Astrocyte (in vitro differentiated cells and primary cell): ENCODE measurements at regions not wholly inside any gene's neighbourhood (a gene's known extent, or its start where the extent isn't known, plus 50 kb on each side); places are given as distances from the start of the nearest gene placed in this dataset.

Experiments
- DNase-seq: peaks from one replicate; pipeline ENCODE4 v3.0.0-alpha.2; 2010; ENCODE audit warnings: low read depth
- FAIRE-seq: peaks from 2 replicates; lab custom pipeline; 2011; peaks lifted over from hg19 to GRCh38; lab: Jason Lieb, UNC
- H2AFZ ChIP-seq: 2 replicates; pipeline ENCODE4 v1.6.0; 2012; ENCODE audit warnings: low read depth, low read length, inconsistent platforms
- H3K27ac ChIP-seq: 2 replicates; pipeline ENCODE4 v1.5.1; 2011; ENCODE audit warnings: low read depth, low read length, inconsistent platforms
- H3K27me3 ChIP-seq: 2 replicates; pipeline ENCODE4 v1.6.0; 2011; ENCODE audit warnings: low read length, inconsistent platforms; ENCODE audit not compliant: insufficient read depth
- H3K36me3 ChIP-seq: 2 replicates; pipeline ENCODE4 v1.5.1; 2011; ENCODE audit warnings: low read length, inconsistent platforms; ENCODE audit not compliant: insufficient read depth
- H3K4me1 ChIP-seq: 2 replicates; pipeline ENCODE4 v1.5.1; 2011; ENCODE audit warnings: low read length, inconsistent platforms; ENCODE audit not compliant: insufficient read depth
- H3K4me2 ChIP-seq: 2 replicates; pipeline ENCODE4 v1.6.0; 2012; ENCODE audit warnings: low read length, inconsistent platforms
- H3K4me3 ChIP-seq: 2 replicates; pipeline ENCODE4 v1.5.1; 2011; ENCODE audit warnings: low read depth, mild to moderate bottlenecking, low read length, inconsistent platforms; ENCODE audit not compliant: insufficient read depth
- H3K79me2 ChIP-seq: 2 replicates; pipeline ENCODE4 v1.6.0; 2012; ENCODE audit warnings: mild to moderate bottlenecking, low read length, inconsistent platforms; ENCODE audit not compliant: insufficient read depth
- H3K9ac ChIP-seq: 2 replicates; pipeline ENCODE4 v1.6.0; 2012; ENCODE audit warnings: mild to moderate bottlenecking, low read length, inconsistent platforms
- H3K9me3 ChIP-seq: 2 replicates; pipeline ENCODE4 v1.5.1; 2012; ENCODE audit warnings: low read depth, mild to moderate bottlenecking, low read length, inconsistent platforms; ENCODE audit not compliant: insufficient read depth
- H4K20me1 ChIP-seq: 2 replicates; pipeline ENCODE4 v1.6.0; 2012; ENCODE audit warnings: low read length, inconsistent platforms; ENCODE audit not compliant: insufficient read depth
- H3K27ac Mint-ChIP-seq: one replicate; pipeline ENCODE4 v1.8.0; 2021; ENCODE audit warnings: mild to moderate bottlenecking, mixed read lengths; ENCODE audit not compliant: unreplicated experiment
- H3K27me3 Mint-ChIP-seq: one replicate; pipeline ENCODE4 v1.8.0; 2021; ENCODE audit warnings: low read depth, mixed read lengths; ENCODE audit not compliant: unreplicated experiment
- H3K36me3 Mint-ChIP-seq: one replicate; pipeline ENCODE4 v1.8.0; 2021; ENCODE audit warnings: low read depth, mixed read lengths; ENCODE audit not compliant: unreplicated experiment
- H3K4me1 Mint-ChIP-seq: one replicate; pipeline ENCODE4 v1.8.0; 2021; ENCODE audit warnings: low read depth, mixed read lengths; ENCODE audit not compliant: unreplicated experiment
- H3K4me3 Mint-ChIP-seq: one replicate; pipeline ENCODE4 v1.8.0; 2021; ENCODE audit warnings: mild to moderate bottlenecking, moderate library complexity, mixed read lengths; ENCODE audit not compliant: unreplicated experiment
- H3K9me3 Mint-ChIP-seq: one replicate; pipeline ENCODE4 v1.8.0; 2021; ENCODE audit warnings: mild to moderate bottlenecking, mixed read lengths; ENCODE audit not compliant: unreplicated experiment
- CTCF ChIP-seq: IDR thresholded peaks from 2 replicates; pipeline ENCODE4 v1.5.1; 2011; ENCODE audit warnings: low read depth, mild to moderate bottlenecking, inconsistent platforms, low read length, moderate library complexity; ENCODE audit not compliant: insufficient read depth
- EZH2 ChIP-seq: IDR thresholded peaks from 2 replicates; pipeline ENCODE4 v1.6.1; 2012; ENCODE audit warnings: mild to moderate bottlenecking, low read length, inconsistent platforms; ENCODE audit not compliant: insufficient read depth

DNA sequence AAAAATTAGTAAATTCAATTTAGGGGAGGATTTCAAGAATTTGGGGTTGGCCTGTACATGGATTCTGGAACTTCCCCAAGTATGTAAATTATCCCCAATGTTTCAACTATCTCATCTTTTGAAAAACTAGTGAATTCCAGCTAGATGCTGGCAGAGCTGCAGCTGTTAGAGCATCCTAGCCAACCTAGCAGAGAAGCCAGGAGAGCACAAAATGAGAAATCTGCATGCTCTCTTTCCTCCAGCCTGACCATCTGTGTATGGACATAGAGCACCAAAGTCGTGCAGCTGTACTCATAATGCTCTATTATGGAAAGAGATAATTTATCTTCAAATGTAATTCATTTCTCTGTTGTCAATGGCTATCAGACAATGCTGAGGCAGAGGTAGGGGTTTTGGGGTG, 1217.7 kb downstream of the PCDH19 start:
- TF ChIP-seq EZH2 (no peak), CTCF (no peak)
- Histone ChIP-seq H3K4me2 (no peak overlapping the region), H3K27me3 (no peaks in the 10 kb centered on the region), H4K20me1 (no peaks in the 10 kb centered on the region), H3K27ac (no peak overlapping the region), H3K4me1 (no peaks in the 10 kb centered on the region), H3K9ac (no peak overlapping the region), H3K36me3 (no peaks in the 10 kb centered on the region), H3K79me2 (no peaks in the 10 kb centered on the region), H2AFZ (no peak overlapping the region), H3K9me3 (no peaks in the 10 kb centered on the region), H3K4me3 (no peak overlapping the region)
- H3K4me3 Mint-ChIP-seq: no peak overlapping the region
- no peak for DNase-seq
- H3K36me3 Mint-ChIP-seq: no peaks in the 10 kb centered on the region
- H3K9me3 Mint-ChIP-seq: no peaks in the 10 kb centered on the region
- H3K27ac Mint-ChIP-seq: no peak overlapping the region
- no peak for FAIRE-seq
- no peaks in the 10 kb centered on the region for H3K27me3 Mint-ChIP-seq
- H3K4me1 Mint-ChIP-seq: no peaks in the 10 kb centered on the region

GRCh38 chrX:99184153-99184552, 1225.9 kb downstream of the PCDH19 start:
- H3K4me3 Mint-ChIP-seq: no peak overlapping the region
- FAIRE-seq (peak; percentile 97), DNase-seq (no peak)
- no peaks in the 10 kb centered on the region for H3K9me3 Mint-ChIP-seq
- no peaks in the 10 kb centered on the region for H3K4me1 Mint-ChIP-seq
- H3K4me1 ChIP-seq: no peaks in the 10 kb centered on the region
- H2AFZ ChIP-seq: no peak overlapping the region
- no peak for TF ChIP-seq CTCF
- no peak for TF ChIP-seq EZH2
- H3K9ac ChIP-seq: no peak overlapping the region
- no peaks in the 10 kb centered on the region for H3K79me2 ChIP-seq
- no peaks in the 10 kb centered on the region for H3K9me3 ChIP-seq
- no peaks in the 10 kb centered on the region for H3K36me3 Mint-ChIP-seq
- H3K27ac ChIP-seq: no peak overlapping the region
- no peaks in the 10 kb centered on the region for H4K20me1 ChIP-seq
- H3K4me3 ChIP-seq: no peak overlapping the region
- no peak overlapping the region for H3K4me2 ChIP-seq
- no peak overlapping the region for H3K27ac Mint-ChIP-seq
- H3K27me3 Mint-ChIP-seq: no peaks in the 10 kb centered on the region
- H3K27me3 ChIP-seq: no peaks in the 10 kb centered on the region
- no peaks in the 10 kb centered on the region for H3K36me3 ChIP-seq

DNA sequence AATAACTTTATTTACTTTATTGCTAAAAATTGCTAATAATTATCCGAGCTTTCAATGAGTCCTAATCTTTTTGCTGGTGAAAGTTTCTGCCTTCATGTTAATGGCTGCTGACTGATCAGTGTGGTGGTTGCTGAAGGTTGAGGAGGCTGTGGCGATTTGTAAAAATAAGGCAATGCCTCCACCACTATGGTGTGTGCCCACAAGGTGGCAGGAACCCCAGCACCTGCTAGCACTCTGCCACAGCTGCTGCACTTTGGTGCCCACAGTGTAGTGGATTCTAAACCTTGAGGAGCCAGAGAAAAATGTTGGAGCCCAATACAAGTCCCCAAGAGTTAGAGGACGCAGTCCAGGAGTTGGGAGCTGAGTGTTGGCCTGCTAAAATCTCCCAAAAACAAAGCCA, 1237.1 kb downstream of the PCDH19 start:
- no peak overlapping the region for H2AFZ ChIP-seq
- Mint-ChIP-seq H3K36me3 (no peaks in the 10 kb centered on the region), H3K27me3 (no peaks in the 10 kb centered on the region), H3K27ac (no peak overlapping the region), H3K4me1 (no peaks in the 10 kb centered on the region), H3K9me3 (no peaks in the 10 kb centered on the region), H3K4me3 (no peak overlapping the region)
- no peak overlapping the region for H3K4me3 ChIP-seq
- H4K20me1 ChIP-seq: no peaks in the 10 kb centered on the region
- DNase-seq (no peak), FAIRE-seq (no peak)
- H3K36me3 ChIP-seq: no peaks in the 10 kb centered on the region
- H3K4me2 ChIP-seq: no peak overlapping the region
- H3K27ac ChIP-seq: no peak overlapping the region
- no peaks in the 10 kb centered on the region for H3K79me2 ChIP-seq
- no peaks in the 10 kb centered on the region for H3K27me3 ChIP-seq
- H3K9me3 ChIP-seq: no peaks in the 10 kb centered on the region
- no peaks in the 10 kb centered on the region for H3K4me1 ChIP-seq
- H3K9ac ChIP-seq: no peak overlapping the region
- TF ChIP-seq CTCF: no peak
- no peak for TF ChIP-seq EZH2
